ENCODE measurements at regions not wholly inside any gene's neighbourhood (a gene's known extent, or its start where the extent isn't known, plus 50 kb on each side); places are given as distances from the start of the nearest gene placed in this dataset.

DNA sequence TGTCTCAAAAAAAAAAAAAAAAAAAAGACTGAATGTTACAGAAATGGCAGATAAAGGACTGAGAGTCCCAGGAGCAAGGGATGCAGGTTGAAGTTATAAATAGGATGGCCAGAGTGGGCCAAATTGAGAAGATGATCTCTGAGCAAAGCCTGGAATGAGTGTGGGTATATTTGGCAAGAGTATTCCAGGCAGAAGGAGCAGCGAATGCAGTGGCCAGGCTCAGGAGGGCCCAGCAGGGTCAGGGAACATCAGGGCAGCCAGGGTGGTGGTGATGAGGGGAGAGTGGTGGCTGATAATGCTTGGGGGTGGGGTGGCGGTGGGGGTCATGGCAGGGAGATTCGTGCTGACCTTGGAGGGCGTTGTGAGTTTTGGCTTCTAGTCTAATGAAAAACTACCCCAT lies 141.3 kb upstream of the AGAP1 start:
- Mint-ChIP-seq H3K4me3 (no peak overlapping the region), H3K27ac (no peak overlapping the region), H3K9me3 (peaks cover 3% of the 10 kb centered on the region), H3K4me1 (no peaks in the 10 kb centered on the region), H3K36me3 (ENCODE audit: low read depth) (no peaks in the 10 kb centered on the region), H3K27me3 (peaks cover 2% of the 10 kb centered on the region)
- intact Hi-C loops (cut with micrococcal nuclease): no loop called here
- POLR2A ChIA-PET: no interaction called here
- ATAC-seq (ENCODE audit: low read depth) (no peak), DNase-seq (no peak)
- CTCF ChIA-PET: no interaction called here
- TF ChIP-seq, protein P1, sequence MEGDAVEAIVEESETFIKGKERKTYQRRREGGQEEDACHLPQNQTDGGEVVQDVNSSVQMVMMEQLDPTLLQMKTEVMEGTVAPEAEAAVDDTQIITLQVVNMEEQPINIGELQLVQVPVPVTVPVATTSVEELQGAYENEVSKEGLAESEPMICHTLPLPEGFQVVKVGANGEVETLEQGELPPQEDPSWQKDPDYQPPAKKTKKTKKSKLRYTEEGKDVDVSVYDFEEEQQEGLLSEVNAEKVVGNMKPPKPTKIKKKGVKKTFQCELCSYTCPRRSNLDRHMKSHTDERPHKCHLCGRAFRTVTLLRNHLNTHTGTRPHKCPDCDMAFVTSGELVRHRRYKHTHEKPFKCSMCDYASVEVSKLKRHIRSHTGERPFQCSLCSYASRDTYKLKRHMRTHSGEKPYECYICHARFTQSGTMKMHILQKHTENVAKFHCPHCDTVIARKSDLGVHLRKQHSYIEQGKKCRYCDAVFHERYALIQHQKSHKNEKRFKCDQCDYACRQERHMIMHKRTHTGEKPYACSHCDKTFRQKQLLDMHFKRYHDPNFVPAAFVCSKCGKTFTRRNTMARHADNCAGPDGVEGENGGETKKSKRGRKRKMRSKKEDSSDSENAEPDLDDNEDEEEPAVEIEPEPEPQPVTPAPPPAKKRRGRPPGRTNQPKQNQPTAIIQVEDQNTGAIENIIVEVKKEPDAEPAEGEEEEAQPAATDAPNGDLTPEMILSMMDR (IDR thresholded peaks at IDR 0.05): no peak

GRCh38 chr2:235357881-235358280 lies 136.0 kb upstream of the AGAP1 start:
- Mint-ChIP-seq H3K4me1 (no peaks in the 10 kb centered on the region), H3K36me3 (ENCODE audit: low read depth) (no peaks in the 10 kb centered on the region), H3K27ac (no peak overlapping the region), H3K9me3 (peaks cover 3% of the 10 kb centered on the region), H3K4me3 (no peak overlapping the region), H3K27me3 (no peaks in the 10 kb centered on the region)
- ATAC-seq (ENCODE audit: low read depth): no peak
- TF ChIP-seq, protein P1 (IDR thresholded peaks at IDR 0.05): no peak
- POLR2A ChIA-PET: no interaction called here
- intact Hi-C loops (cut with micrococcal nuclease): no loop called here
- CTCF ChIA-PET: no interaction called here
- no peak for DNase-seq

GRCh38 chr2:235358981-235359471 lies 134.8 kb upstream of the AGAP1 start:
- no peaks in the 10 kb centered on the region for H3K36me3 Mint-ChIP-seq (ENCODE audit: low read depth)
- DNase-seq (no peak), ATAC-seq (ENCODE audit: low read depth) (no peak)
- CTCF ChIA-PET: no interaction called here
- no peaks in the 10 kb centered on the region for H3K9me3 Mint-ChIP-seq
- POLR2A ChIA-PET: no interaction called here
- intact Hi-C loops (cut with micrococcal nuclease): no loop called here
- TF ChIP-seq, protein P1 (IDR thresholded peaks at IDR 0.05): no peak
- H3K27ac Mint-ChIP-seq: no peak overlapping the region
- H3K4me1 Mint-ChIP-seq: no peaks in the 10 kb centered on the region
- no peaks in the 10 kb centered on the region for H3K27me3 Mint-ChIP-seq
- H3K4me3 Mint-ChIP-seq: no peak overlapping the region

GRCh38 chr2:235360446-235360845 lies 133.4 kb upstream of the AGAP1 start:
- ChIA-PET CTCF (interaction anchor here (0.8 kb wide), 1 partner anchor 9 kb away, joined by 3 read pairs; no protein-coding TSS in a partner anchor), POLR2A (no interaction called here)
- TF ChIP-seq, protein P1 (IDR thresholded peaks at IDR 0.05): no peak
- Mint-ChIP-seq H3K4me3 (no peak overlapping the region), H3K4me1 (no peaks in the 10 kb centered on the region), H3K36me3 (ENCODE audit: low read depth) (no peaks in the 10 kb centered on the region), H3K9me3 (no peaks in the 10 kb centered on the region), H3K27ac (no peak overlapping the region), H3K27me3 (no peaks in the 10 kb centered on the region)
- ATAC-seq (ENCODE audit: low read depth) (no peak), DNase-seq (no peak)
- intact Hi-C loops (cut with micrococcal nuclease): no loop called here

- ChIA-PET POLR2A (no interaction called here), CTCF (no interaction called here)
- H3K4me1 Mint-ChIP-seq: no peaks in the 10 kb centered on the region
- no peaks in the 10 kb centered on the region for H3K36me3 Mint-ChIP-seq (ENCODE audit: low read depth)
- no peak overlapping the region for H3K27ac Mint-ChIP-seq
- no peak overlapping the region for H3K4me3 Mint-ChIP-seq
- TF ChIP-seq, protein P1 (IDR thresholded peaks at IDR 0.05): no peak
- DNase-seq: no peak
- no peaks in the 10 kb centered on the region for H3K9me3 Mint-ChIP-seq
- ATAC-seq (ENCODE audit: low read depth): no peak
- intact Hi-C loops (cut with micrococcal nuclease): no loop called here
- H3K27me3 Mint-ChIP-seq: no peaks in the 10 kb centered on the region
Measured at GRCh38 chr2:235365743-235366142, 128.1 kb upstream of the AGAP1 start.
